A673 (cell line): ENCODE measurements at regions not wholly inside any gene's neighbourhood (a gene's known extent, or its start where the extent isn't known, plus 50 kb on each side); places are given as distances from the start of the nearest gene placed in this dataset.

Experiments used
- BruUV-seq: library from RNA; stranded (reverse); fragments of 400-500 nt; replicated peaks from 2 replicates; lab custom pipeline; 2021; lab: Mats Ljungman, UMichigan
- CTCF ChIA-PET: fragments of 300-600 bp; sonication (Branson Sonifier 250); formaldehyde crosslinking; loops from one replicate; lab custom pipeline; 2022; ENCODE audit warnings: antibody characterized with exemption; lab: Charles Lee
- POLR2A ChIA-PET: fragments of 300-600 bp; sonication (Branson Sonifier 250); formaldehyde crosslinking; loops from one replicate; lab custom pipeline; 2022; ENCODE audit warnings: antibody characterized with exemption; ENCODE audit not compliant: low non-redundant PET; lab: Charles Lee
- DNase-seq: peaks from one replicate; pipeline ENCODE4 v3.0.0-alpha.2; 2015; ENCODE audit warnings: low spot score
- H3K27ac ChIP-seq: fragments of 200-600 bp; sonication (generic); 2 replicates; pipeline ENCODE4 v1.5.1; 2016; ENCODE audit warnings: mixed run types, low read depth, mild to moderate bottlenecking, mixed read lengths, antibody characterized with exemption, low read length; ENCODE audit not compliant: poor library complexity, severe bottlenecking
- H3K27me3 ChIP-seq: fragments of 200-600 bp; sonication (generic); replicated peaks from 2 replicates; pipeline ENCODE4 v1.6.1; 2017; ENCODE audit warnings: mixed run types, low read depth, mild to moderate bottlenecking, mixed read lengths, antibody characterized with exemption, low read length; ENCODE audit not compliant: insufficient read depth, poor library complexity
- H3K36me3 ChIP-seq: fragments of 200-600 bp; sonication (generic); 2 replicates; pipeline ENCODE4 v1.6.1; 2016; ENCODE audit warnings: mixed run types, mild to moderate bottlenecking, mixed read lengths, antibody characterized with exemption, low read length; ENCODE audit not compliant: insufficient read depth, poor library complexity, severe bottlenecking
- H3K4me1 ChIP-seq: fragments of 200-600 bp; sonication (generic); 2 replicates; pipeline ENCODE4 v1.6.1; 2017; ENCODE audit warnings: mixed run types, mild to moderate bottlenecking, mixed read lengths, antibody characterized with exemption, low read length; ENCODE audit not compliant: insufficient read depth, poor library complexity, severe bottlenecking
- H3K4me3 ChIP-seq: fragments of 200-600 bp; sonication (generic); 2 replicates; pipeline ENCODE4 v1.5.1; 2016; ENCODE audit warnings: low read depth, mixed run types, mild to moderate bottlenecking, mixed read lengths, low read length; ENCODE audit not compliant: poor library complexity, severe bottlenecking
- H3K9me3 ChIP-seq: fragments of 200-600 bp; sonication (generic); 2 replicates; pipeline ENCODE4 v1.6.1; 2016; ENCODE audit warnings: mixed run types, low read depth, mild to moderate bottlenecking, mixed read lengths, antibody characterized with exemption, low read length; ENCODE audit not compliant: poor library complexity, severe bottlenecking
- EZH2 ChIP-seq: fragments of 200-600 bp; sonication (generic); IDR thresholded peaks from 2 replicates; pipeline ENCODE4 v1.6.1; 2017; ENCODE audit warnings: borderline replicate concordance, low read depth, mild to moderate bottlenecking, mixed read lengths, antibody characterized with exemption, low read length; ENCODE audit not compliant: poor library complexity, severe bottlenecking
- intact Hi-C: fragments of 100-400 bp; cut with micrococcal nuclease; formaldehyde crosslinking; loops from one replicate; pipeline ENCODE4 v1.10.0; 2022; ENCODE audit not compliant: unreplicated experiment
- TF ChIP-seq, protein P1 (sequence below): fragments of 300-800, 200-600 bp; sonication (generic); conservative IDR thresholded peaks from 2 replicates; pipeline ENCODE4 v1.5.1; 2017; ENCODE audit warnings: low read depth, mild to moderate bottlenecking, antibody characterized with exemption, low read length, moderate library complexity, mixed read lengths

DNA sequence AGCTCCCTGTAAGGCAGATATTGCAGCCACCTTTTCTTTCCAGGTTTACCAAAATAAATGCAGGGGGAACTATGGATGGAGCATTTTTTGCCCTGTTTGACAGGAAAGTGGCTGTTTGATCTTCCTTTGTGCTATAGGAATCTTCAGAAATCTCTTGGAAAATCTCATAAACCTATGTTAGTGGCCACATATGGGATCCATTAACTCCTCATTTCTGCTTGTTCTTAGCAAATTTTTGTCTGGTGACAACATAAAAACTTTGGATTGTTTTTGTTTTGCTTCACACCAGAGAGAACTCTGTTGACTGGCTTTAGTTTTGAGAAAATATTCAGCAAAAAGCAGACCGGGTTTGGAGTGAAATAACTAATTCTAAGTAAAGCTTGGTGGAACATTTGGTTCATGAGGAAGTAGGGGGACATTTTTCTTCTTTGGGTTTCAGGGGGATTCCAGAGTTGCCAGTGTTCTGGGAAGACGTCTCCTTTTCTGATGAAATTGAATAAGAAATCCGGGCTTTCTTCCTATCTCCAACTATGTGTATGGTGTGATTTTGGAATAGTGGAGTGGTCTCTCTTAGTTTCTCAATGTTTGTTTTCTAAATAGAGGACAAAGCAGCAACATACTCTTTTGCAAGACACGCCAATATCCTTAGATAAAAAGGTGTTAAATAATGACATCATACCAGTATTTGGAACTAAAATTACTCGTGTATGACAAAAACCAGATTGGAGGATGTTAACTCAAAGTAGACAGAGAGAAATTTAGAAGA lies 174.4 kb downstream of the ICOS start:
- no peak for DNase-seq
- Histone ChIP-seq H3K27ac (no peak overlapping the region), H3K27me3 (no peaks in the 10 kb centered on the region), H3K4me3 (no peak overlapping the region), H3K4me1 (peaks cover 19% of the 10 kb centered on the region), H3K9me3 (no peaks in the 10 kb centered on the region), H3K36me3 (no peaks in the 10 kb centered on the region)
- no peak for TF ChIP-seq EZH2
- TF ChIP-seq, protein P1, sequence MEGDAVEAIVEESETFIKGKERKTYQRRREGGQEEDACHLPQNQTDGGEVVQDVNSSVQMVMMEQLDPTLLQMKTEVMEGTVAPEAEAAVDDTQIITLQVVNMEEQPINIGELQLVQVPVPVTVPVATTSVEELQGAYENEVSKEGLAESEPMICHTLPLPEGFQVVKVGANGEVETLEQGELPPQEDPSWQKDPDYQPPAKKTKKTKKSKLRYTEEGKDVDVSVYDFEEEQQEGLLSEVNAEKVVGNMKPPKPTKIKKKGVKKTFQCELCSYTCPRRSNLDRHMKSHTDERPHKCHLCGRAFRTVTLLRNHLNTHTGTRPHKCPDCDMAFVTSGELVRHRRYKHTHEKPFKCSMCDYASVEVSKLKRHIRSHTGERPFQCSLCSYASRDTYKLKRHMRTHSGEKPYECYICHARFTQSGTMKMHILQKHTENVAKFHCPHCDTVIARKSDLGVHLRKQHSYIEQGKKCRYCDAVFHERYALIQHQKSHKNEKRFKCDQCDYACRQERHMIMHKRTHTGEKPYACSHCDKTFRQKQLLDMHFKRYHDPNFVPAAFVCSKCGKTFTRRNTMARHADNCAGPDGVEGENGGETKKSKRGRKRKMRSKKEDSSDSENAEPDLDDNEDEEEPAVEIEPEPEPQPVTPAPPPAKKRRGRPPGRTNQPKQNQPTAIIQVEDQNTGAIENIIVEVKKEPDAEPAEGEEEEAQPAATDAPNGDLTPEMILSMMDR = no peak
- no TSS peak for BruUV-seq
- POLR2A ChIA-PET = no interaction called here
- CTCF ChIA-PET = no interaction called here
- intact Hi-C loops = no loop called here

DNA sequence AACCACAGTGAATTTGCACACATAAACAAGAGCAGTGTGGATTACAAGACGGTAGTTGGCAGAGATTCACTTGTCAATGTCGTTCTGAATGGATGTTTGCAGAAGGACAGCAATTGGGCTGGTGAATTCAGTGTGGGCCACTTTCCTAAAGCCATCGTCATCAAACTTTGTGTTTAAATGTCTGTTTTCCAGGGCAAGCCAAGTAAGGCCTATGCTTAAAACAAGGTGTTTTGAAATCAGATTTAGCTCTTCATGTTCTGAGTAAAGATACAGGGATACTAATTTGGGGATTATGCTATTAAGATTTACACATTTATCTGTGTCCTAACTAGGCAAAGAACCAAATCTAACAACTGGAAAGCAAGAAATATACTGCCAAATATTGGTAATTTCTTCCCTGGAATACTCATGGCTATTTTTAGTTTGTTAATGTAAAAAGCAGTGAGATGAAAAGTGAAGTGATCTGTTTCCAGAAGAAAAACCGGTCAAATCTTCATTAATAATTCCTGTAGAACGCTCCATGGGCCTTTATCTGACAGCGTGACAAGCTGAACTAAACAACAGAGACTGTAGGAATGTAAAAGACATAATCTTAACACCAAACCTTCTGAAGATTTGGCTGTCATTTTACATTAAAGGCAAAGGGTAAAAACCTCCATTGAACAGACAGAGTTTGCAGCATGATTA lies 175.7 kb downstream of the ICOS start:
- no peak overlapping the region for H3K27ac ChIP-seq
- no peaks in the 10 kb centered on the region for H3K27me3 ChIP-seq
- BruUV-seq = no TSS peak
- TF ChIP-seq EZH2 = no peak
- TF ChIP-seq, protein P1 = no peak
- H3K4me3 ChIP-seq = no peak overlapping the region
- intact Hi-C loops = no loop called here
- H3K4me1 ChIP-seq = peaks cover 19% of the 10 kb centered on the region
- no peaks in the 10 kb centered on the region for H3K9me3 ChIP-seq
- ChIA-PET POLR2A (no interaction called here), CTCF (no interaction called here)
- DNase-seq = no peak
- no peaks in the 10 kb centered on the region for H3K36me3 ChIP-seq

DNA sequence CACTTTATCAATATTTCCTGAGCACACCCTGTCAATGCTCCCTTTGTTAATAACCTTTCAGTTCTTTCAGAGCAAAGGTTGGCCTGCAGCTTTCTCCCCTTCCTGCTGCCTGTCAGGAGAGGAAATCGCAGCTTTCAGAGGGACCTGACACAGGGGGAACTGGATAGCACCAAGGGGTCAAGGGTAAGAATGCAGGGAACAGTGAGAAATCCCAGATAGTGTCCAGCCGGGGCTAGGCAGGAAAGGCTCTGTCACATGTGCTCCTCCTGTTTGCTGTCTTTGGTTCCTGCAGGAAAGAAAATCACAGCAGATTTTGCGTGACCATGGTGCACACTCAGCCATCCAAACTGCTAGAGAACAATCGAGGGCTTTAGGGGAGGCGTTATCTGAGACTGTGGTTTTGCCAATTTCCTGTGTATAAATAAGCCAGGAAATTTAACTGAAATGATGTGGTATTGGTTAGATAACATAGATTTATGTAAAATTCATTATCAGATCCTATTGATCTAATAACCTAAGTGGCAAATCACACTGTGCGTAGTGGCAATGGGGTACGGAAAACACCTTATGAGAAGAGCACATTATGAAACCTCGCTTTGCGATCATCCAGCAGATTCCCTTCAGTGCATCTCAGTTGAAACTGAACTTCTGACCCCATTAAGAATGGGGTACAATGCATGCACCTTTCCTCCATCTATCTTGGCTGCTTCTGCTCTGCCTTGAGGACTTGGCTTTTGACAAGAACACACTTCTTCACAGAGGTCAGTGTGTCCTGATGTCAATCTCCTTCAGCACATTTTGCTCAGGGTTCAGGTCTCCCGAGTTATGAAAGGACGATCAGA lies 178.0 kb downstream of the ICOS start:
- no peak overlapping the region for H3K4me3 ChIP-seq
- no peaks in the 10 kb centered on the region for H3K27me3 ChIP-seq
- H3K4me1 ChIP-seq = peaks cover 14% of the 10 kb centered on the region
- intact Hi-C loops = no loop called here
- H3K27ac ChIP-seq = no peak overlapping the region
- no TSS peak for BruUV-seq
- no peaks in the 10 kb centered on the region for H3K9me3 ChIP-seq
- POLR2A ChIA-PET = no interaction called here
- H3K36me3 ChIP-seq = no peaks in the 10 kb centered on the region
- DNase-seq = no peak
- TF ChIP-seq EZH2 = no peak
- TF ChIP-seq, protein P1 = no peak
- CTCF ChIA-PET = no interaction called here
